Left lung (tissue), 4 donors: ENCODE measurements at regions not wholly inside any gene's neighbourhood (a gene's known extent, or its start where the extent isn't known, plus 50 kb on each side); places are given as distances from the start of the nearest gene placed in this dataset.

ENCODE experiments used
- ATAC-seq: fragments of 200-7000 bp; cut with Tn5 transposase; one replicate; pipeline ENCODE4 v1.9.1; 2020; ENCODE audit warnings: moderate library complexity
- DNase-seq, 4 donors: peaks; one replicate each; pipeline ENCODE4 v3.0.0-alpha.2; 2013 to 2020
- H3K27ac ChIP-seq, 2 donors: fragments of 200-600 bp; sonication (generic) in 1 of 2; one replicate each; pipeline versions ENCODE4 v1.5.0 to v1.8.0; 2020 to 2021
- H3K27me3 ChIP-seq, 2 donors: fragments of 200-600 bp; sonication (generic) in 1 of 2; one replicate each; pipeline versions ENCODE4 v1.5.0 to v1.8.0; 2020 to 2021
- H3K36me3 ChIP-seq, 2 donors: fragments of 200-600 bp; sonication (generic) in 1 of 2; one replicate each; pipeline versions ENCODE4 v1.5.0 to v1.8.0; 2020 to 2021
- H3K4me1 ChIP-seq, 2 donors: fragments of 200-600 bp; one replicate each; pipeline ENCODE4 v1.8.0; 2021
- H3K4me3 ChIP-seq, 2 donors: fragments of 200-600 bp; sonication (generic) in 1 of 2; one replicate each; pipeline versions ENCODE4 v1.5.0 to v1.8.0; 2020 to 2021; ENCODE audit warnings: mild to moderate bottlenecking in 1 of 2
- H3K9me3 ChIP-seq, 2 donors: fragments of 200-600 bp; sonication (generic) in 1 of 2; one replicate each; pipeline versions ENCODE4 v1.5.0 to v1.8.0; 2020 to 2021
- intact Hi-C, 2 donors: fragments of 100-400 bp; cut with DNase I; formaldehyde crosslinking; loops; one replicate each; pipeline versions ENCODE4 v1.11.2 to v1.14.2; 2022
- TF ChIP-seq, protein P1 (sequence below), 2 donors: fragments of 200-600 bp; sonication (generic) in 1 of 2; IDR thresholded peaks; one replicate each; pipeline versions ENCODE4 v1.5.0 to v1.8.0; 2021; ENCODE audit warnings: antibody characterized with exemption in 2 of 2
- donor health status: DM: no; HTN: yes; CAD: no.
- donor health status: DM: no; HTN: no; CAD: no.

DNA sequence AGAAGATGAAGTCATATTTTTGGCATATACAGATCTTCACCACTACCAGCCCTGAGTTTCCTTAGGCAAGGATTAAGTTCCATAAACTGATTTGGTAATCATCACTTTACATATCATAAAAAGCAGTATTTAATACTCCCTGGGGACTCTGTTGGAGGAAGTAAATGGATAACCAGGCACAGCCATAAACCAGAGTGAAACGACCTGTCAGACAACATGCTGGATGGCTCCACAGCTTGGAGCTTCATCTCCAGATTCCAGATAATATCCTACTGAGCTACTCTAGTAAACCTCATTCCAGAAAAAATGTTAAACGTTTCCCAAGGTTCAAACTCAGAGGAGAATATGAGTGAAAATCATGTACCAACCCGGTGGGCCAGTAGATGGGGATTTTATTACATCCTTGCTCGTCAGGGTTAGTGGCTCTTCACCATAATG lies 109.2 kb downstream of the BASP1 start:
- no peaks in the 10 kb centered on the region for H3K36me3 ChIP-seq
- no peaks in the 10 kb centered on the region for H3K27me3 ChIP-seq
- ATAC-seq (no peak), DNase-seq (no peak)
- no peak overlapping the region for H3K4me3 ChIP-seq
- TF ChIP-seq, protein P1, sequence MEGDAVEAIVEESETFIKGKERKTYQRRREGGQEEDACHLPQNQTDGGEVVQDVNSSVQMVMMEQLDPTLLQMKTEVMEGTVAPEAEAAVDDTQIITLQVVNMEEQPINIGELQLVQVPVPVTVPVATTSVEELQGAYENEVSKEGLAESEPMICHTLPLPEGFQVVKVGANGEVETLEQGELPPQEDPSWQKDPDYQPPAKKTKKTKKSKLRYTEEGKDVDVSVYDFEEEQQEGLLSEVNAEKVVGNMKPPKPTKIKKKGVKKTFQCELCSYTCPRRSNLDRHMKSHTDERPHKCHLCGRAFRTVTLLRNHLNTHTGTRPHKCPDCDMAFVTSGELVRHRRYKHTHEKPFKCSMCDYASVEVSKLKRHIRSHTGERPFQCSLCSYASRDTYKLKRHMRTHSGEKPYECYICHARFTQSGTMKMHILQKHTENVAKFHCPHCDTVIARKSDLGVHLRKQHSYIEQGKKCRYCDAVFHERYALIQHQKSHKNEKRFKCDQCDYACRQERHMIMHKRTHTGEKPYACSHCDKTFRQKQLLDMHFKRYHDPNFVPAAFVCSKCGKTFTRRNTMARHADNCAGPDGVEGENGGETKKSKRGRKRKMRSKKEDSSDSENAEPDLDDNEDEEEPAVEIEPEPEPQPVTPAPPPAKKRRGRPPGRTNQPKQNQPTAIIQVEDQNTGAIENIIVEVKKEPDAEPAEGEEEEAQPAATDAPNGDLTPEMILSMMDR (IDR thresholded peaks at IDR 0.05), result no peak
- H3K4me1 ChIP-seq, result no peaks in the 10 kb centered on the region
- no peaks in the 10 kb centered on the region for H3K9me3 ChIP-seq
- intact Hi-C loops, result no loop called here
- no peak overlapping the region for H3K27ac ChIP-seq

DNA sequence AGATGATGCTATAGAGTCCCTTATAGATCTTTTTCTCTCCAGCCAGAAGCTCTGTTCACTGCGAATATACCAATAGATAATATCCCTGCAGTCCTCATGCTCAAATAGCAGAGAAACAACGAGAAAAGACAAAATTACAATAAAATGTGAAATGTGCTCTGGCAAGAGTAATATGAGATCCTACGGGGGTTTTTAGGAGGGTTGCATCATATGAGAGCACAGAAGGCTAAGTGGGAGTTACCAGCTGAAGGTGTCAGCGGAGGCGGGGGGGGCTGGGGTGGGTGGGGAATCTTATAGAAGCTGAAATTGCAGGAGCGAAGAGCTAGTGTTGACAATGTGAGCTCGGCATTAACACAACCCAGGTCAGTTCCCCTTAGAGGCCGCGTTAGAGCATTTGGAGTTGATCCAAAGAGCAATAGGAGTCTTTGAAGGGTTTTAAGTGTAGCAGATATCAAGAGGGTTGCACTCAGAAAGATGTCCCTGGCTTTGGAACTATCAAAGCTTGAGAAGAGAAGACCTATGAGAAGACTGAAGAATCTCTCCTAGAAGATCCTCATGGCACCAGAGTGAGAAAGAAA lies 109.7 kb downstream of the BASP1 start:
- TF ChIP-seq, protein P1 (IDR thresholded peaks at IDR 0.05), result no peak
- Histone ChIP-seq H3K36me3 (no peaks in the 10 kb centered on the region), H3K27ac (no peak overlapping the region), H3K4me1 (no peaks in the 10 kb centered on the region), H3K27me3 (no peaks in the 10 kb centered on the region), H3K4me3 (no peak overlapping the region), H3K9me3 (no peaks in the 10 kb centered on the region)
- no peak for DNase-seq
- ATAC-seq, result no peak
- intact Hi-C loops, result no loop called here

DNA sequence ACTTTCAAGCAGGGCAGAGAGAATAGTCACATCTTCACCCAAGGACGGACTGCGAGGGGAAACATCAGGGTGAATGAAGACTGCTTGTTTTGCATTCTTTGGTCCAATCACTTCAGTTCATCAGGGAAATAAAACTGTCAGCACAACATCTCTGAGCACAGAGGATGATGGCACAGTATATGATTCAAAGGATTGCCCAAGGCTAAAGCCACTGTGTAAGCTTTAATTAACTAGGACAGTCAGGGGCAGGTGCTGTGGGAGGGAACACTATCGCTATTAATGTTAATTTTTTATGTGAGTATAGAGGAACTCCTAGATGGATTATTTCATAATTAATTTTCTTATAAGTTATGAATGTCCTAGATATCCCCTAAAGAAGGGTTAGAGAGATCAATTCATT lies 112.1 kb downstream of the BASP1 start:
- no peak overlapping the region for H3K27ac ChIP-seq
- intact Hi-C loops, result no loop called here
- no peaks in the 10 kb centered on the region for H3K27me3 ChIP-seq
- no peak for DNase-seq
- no peak for ATAC-seq
- no peaks in the 10 kb centered on the region for H3K36me3 ChIP-seq
- no peak overlapping the region for H3K4me3 ChIP-seq
- H3K4me1 ChIP-seq, result no peaks in the 10 kb centered on the region
- H3K9me3 ChIP-seq, result peaks cover 0 to 5% of the 10 kb centered on the region in 2 donors
- TF ChIP-seq, protein P1 (IDR thresholded peaks at IDR 0.05), result no peak

DNA sequence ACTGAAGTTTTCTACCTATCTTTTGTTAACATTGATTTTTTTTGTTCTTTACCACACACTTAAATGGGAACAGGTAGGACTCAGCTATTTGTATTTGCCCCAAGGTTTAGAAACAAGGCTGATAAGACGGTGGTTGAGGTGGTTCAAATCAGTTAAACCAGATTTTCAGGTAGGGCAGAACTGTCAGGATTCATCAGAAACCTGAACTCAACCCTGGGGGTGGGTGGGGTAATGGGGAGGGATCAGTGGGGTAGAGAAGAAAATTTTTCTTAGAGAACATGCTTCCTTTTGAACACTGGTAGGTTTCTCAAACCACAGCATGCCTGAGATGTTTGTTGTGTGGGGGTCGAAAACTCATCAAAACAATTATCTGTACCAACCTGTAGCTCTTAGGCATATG lies 113.0 kb downstream of the BASP1 start:
- DNase-seq (no peak), ATAC-seq (no peak)
- intact Hi-C loops, result no loop called here
- no peaks in the 10 kb centered on the region for H3K36me3 ChIP-seq
- H3K4me1 ChIP-seq, result no peaks in the 10 kb centered on the region
- TF ChIP-seq, protein P1 (IDR thresholded peaks at IDR 0.05), result no peak
- H3K9me3 ChIP-seq, result peaks cover 0 to 5% of the 10 kb centered on the region in 2 donors
- no peak overlapping the region for H3K27ac ChIP-seq
- no peak overlapping the region for H3K4me3 ChIP-seq
- no peaks in the 10 kb centered on the region for H3K27me3 ChIP-seq

DNA sequence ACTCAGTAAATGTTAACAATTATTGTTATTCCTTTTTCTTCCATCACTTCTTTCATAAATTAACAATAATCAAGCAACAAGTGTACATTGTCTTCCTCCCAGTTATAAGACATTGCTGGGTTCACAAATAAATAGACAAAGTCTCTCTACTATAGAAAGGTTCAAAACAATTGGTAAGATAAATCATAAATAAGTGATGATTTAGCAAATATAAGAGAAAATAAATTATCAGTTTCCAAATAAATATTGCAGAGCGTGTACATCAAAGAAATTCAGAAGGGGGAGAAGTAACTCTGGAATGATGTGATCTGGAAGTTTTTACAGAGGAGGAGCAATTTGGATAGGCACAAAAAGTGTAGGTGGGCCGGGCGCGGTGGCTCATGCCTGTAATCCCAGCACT lies 114.2 kb downstream of the BASP1 start:
- Histone ChIP-seq H3K4me3 (no peak overlapping the region), H3K9me3 (peaks cover 0 to 13% of the 10 kb centered on the region in 2 donors), H3K4me1 (no peaks in the 10 kb centered on the region), H3K36me3 (no peaks in the 10 kb centered on the region), H3K27me3 (no peaks in the 10 kb centered on the region), H3K27ac (no peak overlapping the region)
- ATAC-seq, result no peak
- TF ChIP-seq, protein P1 (IDR thresholded peaks at IDR 0.05), result no peak
- DNase-seq, result no peak
- intact Hi-C loops, result no loop called here
